Limb (tissue), 2 donors: ENCODE measurements at regions not wholly inside any gene's neighbourhood (a gene's known extent, or its start where the extent isn't known, plus 50 kb on each side); places are given as distances from the start of the nearest gene placed in this dataset.

Source experiments
- DNase-seq, 2 donors: peaks; one replicate each; pipeline ENCODE4 v3.0.0-alpha.2; 2016; ENCODE audit errors: extremely low spot score in 2 of 2

- DNase-seq, result peak in 1 of 2 donors; percentile 16
These were observed 210.1 kb upstream of the RAB6C start for GRCh38 chr2:129769185-129769991.

GRCh38 chr2:129771418-129772189 lies 207.9 kb upstream of the RAB6C start:
- DNase-seq, result peak in 1 of 2 donors; percentile 14

GRCh38 chr2:129772190-129772579 lies 207.3 kb upstream of the RAB6C start:
- DNase-seq, result no peak

- DNase-seq, result peak in 1 of 2 donors; percentile 14
These were observed 203.4 kb upstream of the RAB6C start for GRCh38 chr2:129775952-129776653.

- DNase-seq, result no peak
These were observed 202.3 kb upstream of the RAB6C start for GRCh38 chr2:129777146-129777545.

- peak in 1 of 2 donors; percentile 23 for DNase-seq
These were observed 201.5 kb upstream of the RAB6C start for GRCh38 chr2:129777762-129778583.

GRCh38 chr2:129778584-129778877 lies 200.9 kb upstream of the RAB6C start:
- peak in 1 of 2 donors; percentile 18 for DNase-seq

- DNase-seq, result peak in 1 of 2 donors; percentile 17
These were observed 199.7 kb upstream of the RAB6C start for GRCh38 chr2:129779783-129780182.

- peak in 1 of 2 donors; percentile 41 for DNase-seq
These were observed 198.9 kb upstream of the RAB6C start for GRCh38 chr2:129780316-129781270.

GRCh38 chr2:129781749-129782632 lies 197.5 kb upstream of the RAB6C start:
- DNase-seq, result peak in 1 of 2 donors; percentile 35

GRCh38 chr2:129782633-129782990 lies 196.9 kb upstream of the RAB6C start:
- no peak for DNase-seq

- no peak for DNase-seq
These were observed 195.0 kb upstream of the RAB6C start for GRCh38 chr2:129784486-129784885.

GRCh38 chr2:129791712-129792111 lies 187.8 kb upstream of the RAB6C start:
- DNase-seq, result no peak

- DNase-seq, result peak in 1 of 2 donors; percentile 50
These were observed 186.0 kb upstream of the RAB6C start for GRCh38 chr2:129793431-129793902.

- DNase-seq, result no peak
These were observed 185.3 kb upstream of the RAB6C start for GRCh38 chr2:129794116-129794515.

GRCh38 chr2:129794540-129794939 lies 184.9 kb upstream of the RAB6C start:
- no peak for DNase-seq

GRCh38 chr2:129796225-129796624 lies 183.2 kb upstream of the RAB6C start:
- DNase-seq, result no peak

- no peak for DNase-seq
These were observed 182.5 kb upstream of the RAB6C start for GRCh38 chr2:129796801-129797488.
